K562 (cell line): ENCODE measurements at regions not wholly inside any gene's neighbourhood (a gene's known extent, or its start where the extent isn't known, plus 50 kb on each side); places are given as distances from the start of the nearest gene placed in this dataset.

ENCODE experiments used
- ARNT ChIP-seq, 2 experiments: fragments of 450-650 bp; IDR thresholded peaks; 2 replicates each; pipeline ENCODE4 v1.6.1; 2016; ENCODE audit warnings: mild to moderate bottlenecking in 1 of 2
- E2F5 ChIP-seq: sonication (generic); formaldehyde crosslinking; IDR thresholded peaks from 2 replicates; pipeline ENCODE4 v1.8.0; 2022; ENCODE audit warnings: mild to moderate bottlenecking, missing genetic modification reagents
- GTF2F1 ChIP-seq: IDR thresholded peaks from 2 replicates; pipeline ENCODE4 v1.6.1; 2011; ENCODE audit warnings: low read depth, low read length, improper control_type of control experiment
- HDAC1 ChIP-seq, 2 experiments: fragments of 450-650 bp; IDR thresholded peaks; 2 replicates each; pipeline ENCODE4 v1.6.1; 2016 to 2017; ENCODE audit warnings: inconsistent platforms in 1 of 2, mild to moderate bottlenecking in 1 of 2, moderate library complexity in 1 of 2
- HMGN3 ChIP-seq: IDR thresholded peaks from 2 replicates; pipeline ENCODE4 v1.6.1; 2011; ENCODE audit warnings: borderline replicate concordance, low read depth, mild to moderate bottlenecking, mixed read lengths, low read length; ENCODE audit not compliant: insufficient read length; ENCODE audit errors: extremely low read depth
- IRF1 ChIP-seq: sonication (generic); formaldehyde crosslinking; IDR thresholded peaks from 2 replicates; pipeline ENCODE4 v1.8.0; 2022; ENCODE audit warnings: missing genetic modification reagents, mild to moderate bottlenecking, borderline replicate concordance
- MCM3 ChIP-seq: fragments of 450-650 bp; IDR thresholded peaks from 2 replicates; pipeline ENCODE4 v1.6.1; 2016
- TBL1XR1 ChIP-seq, 2 experiments: IDR thresholded peaks; 2 replicates each; pipeline ENCODE4 v1.6.1; 2012; ENCODE audit warnings: improper control_type of control experiment in 2 of 2, low read length in 2 of 2, mild to moderate bottlenecking in 1 of 2
- THRB ChIP-seq: fragments of 450-650 bp; formaldehyde crosslinking; conservative IDR thresholded peaks from 2 replicates; pipeline ENCODE4 v1.4.0; 2022; ENCODE audit warnings: mild to moderate bottlenecking, missing genetic modification characterization
- TOE1 ChIP-seq, 2 experiments: fragments of 450-650 bp in 1 of 2; sonication (generic) in 1 of 2; formaldehyde crosslinking in 1 of 2; IDR thresholded peaks; 2 replicates each; pipeline versions ENCODE4 v1.7.1 to v1.8.0; 2016 to 2022; ENCODE audit warnings: borderline replicate concordance in 2 of 2, mild to moderate bottlenecking in 2 of 2, antibody characterized with exemption in 1 of 2, inconsistent platforms in 1 of 2, low read depth in 1 of 2, missing genetic modification reagents in 1 of 2, moderate library complexity in 1 of 2
- ZBTB11 ChIP-seq, 3 experiments: fragments of 200-800 bp in 1 of 3; fragments of 250-450 bp in 1 of 3; fragments of 450-650 bp in 1 of 3; sonication (Bioruptor Pico) in 1 of 3; sonication (Bioruptor generic) in 1 of 3; formaldehyde crosslinking in 1 of 3; IDR thresholded peaks; 2 replicates each; pipeline versions ENCODE4 v1.6.1 to v1.8.0; 2016 to 2022; ENCODE audit warnings: mild to moderate bottlenecking in 2 of 3, missing genetic modification characterization in 2 of 3, missing compliant biosample characterization in 1 of 3, moderate library complexity in 1 of 3
- ZNF133 ChIP-seq: fragments of 250-450 bp; sonication (Bioruptor Pico); IDR thresholded peaks from 2 replicates; pipeline ENCODE4 v1.4.0; 2020; ENCODE audit warnings: mild to moderate bottlenecking

- no peak for TF ChIP-seq ZBTB11 (CRISPR knock-in tag; IDR thresholded peaks at IDR 0.05)
- no peak for TF ChIP-seq GTF2F1
- TF ChIP-seq HDAC1 (IDR thresholded peaks at IDR 0.05): no peak
- TF ChIP-seq TOE1 (IDR thresholded peaks at IDR 0.05; ENCODE audit: borderline replicate concordance): no peak
- no peak for TF ChIP-seq TOE1 (CRISPR knock-in tag; IDR thresholded peaks at IDR 0.05; ENCODE audit: borderline replicate concordance, low read depth)
- no peak for TF ChIP-seq ZNF133 (CRISPR knock-in tag)
- no peak for TF ChIP-seq MCM3
- TF ChIP-seq THRB (CRISPR knock-in tag): no peak
- TF ChIP-seq TBL1XR1 (IDR thresholded peaks at IDR 0.05; ENCODE audit: low read length in 2 of 2): no peak
- no peak for TF ChIP-seq HMGN3
- no peak for TF ChIP-seq IRF1 (CRISPR knock-in tag)
- TF ChIP-seq E2F5 (CRISPR knock-in tag): no peak
- TF ChIP-seq ARNT (IDR thresholded peaks at IDR 0.05): no peak
These were observed 103.9 kb upstream of the DAPK1 start (continued) for GRCh38 chr9:87393706-87394230.
